MM.1S (cell line): ENCODE measurements at regions not wholly inside any gene's neighbourhood (a gene's known extent, or its start where the extent isn't known, plus 50 kb on each side); places are given as distances from the start of the nearest gene placed in this dataset.

Experiments used
- EZH2 ChIP-seq: fragments of 300-600 bp; sonication (generic); optimal IDR thresholded peaks from 2 replicates; pipeline ENCODE3; 2017; ENCODE audit warnings: low read depth, mild to moderate bottlenecking, antibody characterized with exemption, low read length, mixed read lengths
- EZH2phosphoT487 ChIP-seq: fragments of 300-600 bp; sonication (generic); IDR thresholded peaks from 2 replicates; pipeline ENCODE4 v1.6.1; 2018; ENCODE audit warnings: antibody characterized with exemption, low read length
- TF ChIP-seq, protein P1 (sequence below): fragments of 300-600 bp; sonication (generic); IDR thresholded peaks from 2 replicates; pipeline ENCODE4 v1.5.1; 2016; ENCODE audit warnings: antibody characterized with exemption, low read length, mixed read lengths

DNA sequence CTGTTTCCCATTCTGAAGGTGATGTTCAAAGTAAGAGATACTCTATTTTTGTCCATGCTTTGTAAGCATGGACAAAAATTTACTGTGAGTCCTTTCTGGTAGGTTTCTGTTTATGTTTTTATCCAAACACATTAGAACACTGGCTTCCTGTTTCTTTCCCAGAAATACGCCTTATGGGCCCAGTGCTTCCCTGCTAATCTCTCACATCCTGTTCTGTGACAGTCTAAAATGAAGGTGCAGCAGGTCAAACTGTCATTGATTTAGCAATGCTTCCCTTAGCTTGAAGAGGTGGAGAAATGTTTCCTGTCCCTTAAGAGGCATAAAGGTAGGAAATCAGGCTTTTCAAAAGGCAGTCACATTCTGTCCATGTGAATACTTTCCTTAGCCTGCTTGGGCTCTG is 305.6 kb downstream of the RPS29 start:
- TF ChIP-seq, protein P1, sequence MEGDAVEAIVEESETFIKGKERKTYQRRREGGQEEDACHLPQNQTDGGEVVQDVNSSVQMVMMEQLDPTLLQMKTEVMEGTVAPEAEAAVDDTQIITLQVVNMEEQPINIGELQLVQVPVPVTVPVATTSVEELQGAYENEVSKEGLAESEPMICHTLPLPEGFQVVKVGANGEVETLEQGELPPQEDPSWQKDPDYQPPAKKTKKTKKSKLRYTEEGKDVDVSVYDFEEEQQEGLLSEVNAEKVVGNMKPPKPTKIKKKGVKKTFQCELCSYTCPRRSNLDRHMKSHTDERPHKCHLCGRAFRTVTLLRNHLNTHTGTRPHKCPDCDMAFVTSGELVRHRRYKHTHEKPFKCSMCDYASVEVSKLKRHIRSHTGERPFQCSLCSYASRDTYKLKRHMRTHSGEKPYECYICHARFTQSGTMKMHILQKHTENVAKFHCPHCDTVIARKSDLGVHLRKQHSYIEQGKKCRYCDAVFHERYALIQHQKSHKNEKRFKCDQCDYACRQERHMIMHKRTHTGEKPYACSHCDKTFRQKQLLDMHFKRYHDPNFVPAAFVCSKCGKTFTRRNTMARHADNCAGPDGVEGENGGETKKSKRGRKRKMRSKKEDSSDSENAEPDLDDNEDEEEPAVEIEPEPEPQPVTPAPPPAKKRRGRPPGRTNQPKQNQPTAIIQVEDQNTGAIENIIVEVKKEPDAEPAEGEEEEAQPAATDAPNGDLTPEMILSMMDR, result no peak
- TF ChIP-seq EZH2, result no peak
- TF ChIP-seq EZH2phosphoT487, result no peak
